ENCODE measurements at regions not wholly inside any gene's neighbourhood (a gene's known extent, or its start where the extent isn't known, plus 50 kb on each side); places are given as distances from the start of the nearest gene placed in this dataset.

GRCh38 chr11:116509551-116509950, 263.2 kb downstream of the BUD13 start:
- no peak for TF ChIP-seq CTCF (IDR thresholded peaks at IDR 0.05; ENCODE audit: partially characterized antibody, unreplicated experiment)

GRCh38 chr11:116507849-116508695, 264.7 kb downstream of the BUD13 start:
- Mint-ChIP-seq H3K27me3 (ENCODE audit: unreplicated experiment) (peaks cover 2% of the 10 kb centered on the region), H3K9me3 (ENCODE audit: unreplicated experiment) (peaks cover 3% of the 10 kb centered on the region)
- no peak for DNase-seq

More at GRCh38 chr11:116509551-116509950, 263.2 kb downstream of the BUD13 start:
- Mint-ChIP-seq H3K4me3 (ENCODE audit: unreplicated experiment) (no peak overlapping the region), H3K4me1 (ENCODE audit: low read depth, unreplicated experiment) (peaks cover 52% of the 10 kb centered on the region), H3K27me3 (ENCODE audit: unreplicated experiment) (peaks cover 7% of the 10 kb centered on the region), H3K9me3 (ENCODE audit: unreplicated experiment) (peaks cover 8% of the 10 kb centered on the region), H3K27ac (ENCODE audit: unreplicated experiment) (peak overlapping the region; percentile 62), H3K36me3 (ENCODE audit: unreplicated experiment) (no peaks in the 10 kb centered on the region)
- no peak for DNase-seq

GRCh38 chr11:116507016-116507415, 265.8 kb downstream of the BUD13 start:
- peaks cover 58% of the 10 kb centered on the region for H3K4me1 Mint-ChIP-seq (ENCODE audit: low read depth, unreplicated experiment)
- H3K27me3 Mint-ChIP-seq (ENCODE audit: unreplicated experiment): peaks cover 2% of the 10 kb centered on the region
- H3K27ac Mint-ChIP-seq (ENCODE audit: unreplicated experiment): no peak overlapping the region
- H3K4me3 Mint-ChIP-seq (ENCODE audit: unreplicated experiment): no peak overlapping the region
- no peak for TF ChIP-seq CTCF (IDR thresholded peaks at IDR 0.05; ENCODE audit: partially characterized antibody, unreplicated experiment)
- no peak for DNase-seq
- H3K36me3 Mint-ChIP-seq (ENCODE audit: unreplicated experiment): no peaks in the 10 kb centered on the region
- H3K9me3 Mint-ChIP-seq (ENCODE audit: unreplicated experiment): peaks cover 3% of the 10 kb centered on the region

More at GRCh38 chr11:116507849-116508695, 264.7 kb downstream of the BUD13 start:
- H3K36me3 Mint-ChIP-seq (ENCODE audit: unreplicated experiment): no peaks in the 10 kb centered on the region
- peaks cover 55% of the 10 kb centered on the region for H3K4me1 Mint-ChIP-seq (ENCODE audit: low read depth, unreplicated experiment)
- no peak overlapping the region for H3K27ac Mint-ChIP-seq (ENCODE audit: unreplicated experiment)
- no peak overlapping the region for H3K4me3 Mint-ChIP-seq (ENCODE audit: unreplicated experiment)
- no peak for TF ChIP-seq CTCF (IDR thresholded peaks at IDR 0.05; ENCODE audit: partially characterized antibody, unreplicated experiment)

GRCh38 chr11:116506263-116506825, 266.4 kb downstream of the BUD13 start:
- peaks cover 2% of the 10 kb centered on the region for H3K27me3 Mint-ChIP-seq (ENCODE audit: unreplicated experiment)
- peak overlapping the region; percentile 25 for H3K27ac Mint-ChIP-seq (ENCODE audit: unreplicated experiment)
- peaks cover 57% of the 10 kb centered on the region for H3K4me1 Mint-ChIP-seq (ENCODE audit: low read depth, unreplicated experiment)
- peaks cover 6% of the 10 kb centered on the region for H3K9me3 Mint-ChIP-seq (ENCODE audit: unreplicated experiment)
- H3K36me3 Mint-ChIP-seq (ENCODE audit: unreplicated experiment): no peaks in the 10 kb centered on the region
- TF ChIP-seq CTCF (IDR thresholded peaks at IDR 0.05; ENCODE audit: partially characterized antibody, unreplicated experiment): no peak
- DNase-seq: no peak
- peak overlapping the region; percentile 30 for H3K4me3 Mint-ChIP-seq (ENCODE audit: unreplicated experiment)
